HG03066 (cell line): ENCODE measurements at regions not wholly inside any gene's neighbourhood (a gene's known extent, or its start where the extent isn't known, plus 50 kb on each side); places are given as distances from the start of the nearest gene placed in this dataset.

Experiments used
- ATAC-seq: cut with Tn5 transposase; IDR thresholded peaks from one replicate; pipeline ENCODE4 v1.9.1; 2021; ENCODE audit warnings: low read depth; ENCODE audit not compliant: unreplicated experiment

GRCh38 chr3:184632551-184633236 lies 71.1 kb downstream of the EPHB3 start:
- no peak for ATAC-seq
